NCI-H1436 (cell line): ENCODE measurements at regions not wholly inside any gene's neighbourhood (a gene's known extent, or its start where the extent isn't known, plus 50 kb on each side); places are given as distances from the start of the nearest gene placed in this dataset.

Experiments
- DNase-seq: peaks from one replicate; lab custom pipeline; 2025; lab: John Stamatoyannopoulos, UW

DNA sequence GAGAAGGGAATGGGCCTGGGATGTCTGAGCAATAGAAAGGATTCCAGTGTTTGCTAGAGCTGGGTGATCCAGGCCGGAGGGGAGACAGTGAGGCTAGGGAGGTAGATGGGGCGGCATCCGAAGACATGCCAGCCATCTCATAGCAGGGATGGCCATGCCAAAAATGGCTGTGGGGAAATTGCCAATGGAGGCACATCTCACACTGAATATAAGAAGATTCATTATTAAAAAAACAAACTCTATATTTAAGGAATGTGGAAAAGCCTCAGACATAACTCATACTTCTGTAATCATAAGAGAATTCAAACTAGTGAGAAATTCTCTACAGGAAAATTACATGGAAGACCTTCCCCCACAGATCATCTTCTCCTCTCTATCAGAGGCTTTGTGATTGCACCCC lies 289.2 kb downstream of the FGF9 start:
- DNase-seq: no peak

DNA sequence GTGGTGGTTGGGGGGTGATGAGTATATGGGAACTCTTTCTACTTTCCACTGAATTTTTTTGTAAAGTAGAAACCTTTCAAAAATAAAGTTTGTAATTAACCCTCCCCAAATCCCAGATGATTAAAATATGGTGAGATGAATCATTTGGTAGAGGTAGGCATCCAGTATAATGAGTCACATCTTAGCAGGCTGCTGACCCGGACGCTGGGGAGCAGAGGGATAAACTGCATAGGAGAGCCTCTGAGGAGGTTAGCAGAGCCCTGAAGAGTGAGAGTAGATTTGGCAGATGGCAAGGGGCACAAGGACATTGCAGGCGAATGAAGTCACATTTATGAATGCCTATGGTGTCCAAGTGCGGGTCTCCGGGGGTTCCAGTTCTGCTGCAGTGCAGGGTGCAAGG lies 293.8 kb downstream of the FGF9 start:
- no peak for DNase-seq

DNA sequence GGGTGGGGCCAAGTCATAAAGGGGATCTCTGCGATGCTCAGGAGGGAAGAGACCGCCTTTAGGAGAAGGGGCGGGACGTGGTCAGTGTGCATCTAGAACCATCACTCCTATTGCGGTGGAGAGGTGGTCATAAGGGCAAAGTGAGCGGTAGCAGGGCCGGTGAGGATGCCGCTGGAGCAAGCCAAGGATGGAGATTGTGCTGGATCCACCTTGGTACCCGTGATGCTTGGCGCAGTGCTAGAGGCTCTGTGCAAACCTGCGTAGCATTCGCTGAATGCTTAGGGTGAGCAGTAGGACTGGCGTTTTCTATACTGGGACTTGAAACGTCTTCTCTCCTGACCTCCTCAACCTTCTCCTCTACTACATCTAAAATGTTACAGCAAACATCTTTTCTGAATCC lies 294.2 kb downstream of the FGF9 start:
- no peak for DNase-seq

DNA sequence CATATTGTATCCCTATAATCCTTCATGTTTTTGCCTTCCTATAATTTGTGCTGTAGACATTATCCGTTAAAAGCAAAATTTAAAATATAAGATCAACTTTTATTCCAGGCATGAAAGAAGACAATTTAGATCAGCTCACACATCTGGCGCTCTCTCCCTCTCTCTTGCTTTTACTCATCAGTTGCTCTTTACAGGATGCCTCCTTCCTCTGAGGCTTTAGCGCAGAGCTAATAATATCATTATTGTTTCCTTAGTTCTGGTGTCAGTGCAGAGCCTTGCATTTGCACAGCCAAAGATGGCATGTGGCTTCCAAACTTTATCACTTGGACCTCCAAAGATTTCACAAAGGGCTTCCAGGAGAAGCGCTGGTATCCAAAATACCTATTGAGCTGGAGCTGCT lies 295.1 kb downstream of the FGF9 start:
- no peak for DNase-seq

DNA sequence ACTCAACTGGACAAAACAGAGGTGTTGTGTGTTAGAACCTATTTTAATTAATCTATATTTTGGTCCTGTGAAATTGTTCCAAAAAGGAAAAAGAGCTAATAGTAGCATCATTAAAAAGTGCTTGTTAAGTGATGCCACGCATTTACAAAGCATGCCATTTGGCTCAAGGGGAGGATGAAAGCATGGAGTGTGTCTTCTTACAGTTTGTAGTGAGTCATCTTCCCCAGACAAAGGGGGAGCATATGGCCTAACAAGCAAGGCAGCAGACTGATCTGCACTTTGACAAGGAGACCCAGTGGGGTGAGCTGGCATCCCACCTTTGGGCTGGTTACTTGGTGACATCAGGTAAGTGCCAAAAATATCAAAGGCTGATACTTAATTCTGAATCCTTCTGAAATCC lies 297.0 kb downstream of the FGF9 start:
- no peak for DNase-seq

DNA sequence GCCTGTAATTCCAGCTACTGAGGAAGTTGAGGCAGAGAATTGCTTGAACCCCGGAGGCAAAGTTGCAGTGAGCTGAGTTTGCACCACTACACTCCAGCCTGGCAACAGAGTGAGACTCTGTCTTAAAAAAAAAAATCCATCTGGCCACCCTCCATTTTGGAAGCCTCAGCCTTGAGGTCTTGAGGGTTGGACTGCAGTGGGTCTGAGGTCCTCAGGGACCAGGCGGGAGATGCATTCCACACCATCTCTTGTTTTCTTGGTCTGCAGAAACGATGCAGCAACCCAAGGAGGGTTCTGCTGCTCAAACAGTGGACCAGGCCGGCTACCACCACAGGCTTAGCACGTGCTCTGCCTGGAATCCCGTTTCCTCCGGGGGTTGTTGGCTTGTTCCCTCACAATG lies 299.3 kb downstream of the FGF9 start:
- DNase-seq: no peak

DNA sequence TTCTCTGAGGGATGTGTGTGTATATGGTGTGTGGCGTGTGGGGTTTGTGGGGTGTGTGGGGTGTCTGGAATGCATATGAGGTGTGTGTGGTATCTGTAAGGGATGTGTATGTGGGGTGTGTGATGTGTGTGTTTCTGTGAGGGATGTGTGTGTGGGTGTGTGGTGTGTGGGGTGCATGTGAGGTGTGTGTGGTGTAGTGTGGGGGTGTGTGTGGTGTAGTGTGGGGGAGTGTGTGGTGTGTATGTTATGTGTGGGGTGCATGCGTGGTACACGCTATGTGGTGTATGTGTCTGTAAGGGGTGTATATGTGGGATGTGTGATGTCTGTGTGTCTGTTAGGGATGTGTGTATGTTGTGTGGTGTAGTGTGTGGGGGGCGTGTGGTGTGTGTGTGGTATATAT lies 300.0 kb downstream of the FGF9 start:
- no peak for DNase-seq

DNA sequence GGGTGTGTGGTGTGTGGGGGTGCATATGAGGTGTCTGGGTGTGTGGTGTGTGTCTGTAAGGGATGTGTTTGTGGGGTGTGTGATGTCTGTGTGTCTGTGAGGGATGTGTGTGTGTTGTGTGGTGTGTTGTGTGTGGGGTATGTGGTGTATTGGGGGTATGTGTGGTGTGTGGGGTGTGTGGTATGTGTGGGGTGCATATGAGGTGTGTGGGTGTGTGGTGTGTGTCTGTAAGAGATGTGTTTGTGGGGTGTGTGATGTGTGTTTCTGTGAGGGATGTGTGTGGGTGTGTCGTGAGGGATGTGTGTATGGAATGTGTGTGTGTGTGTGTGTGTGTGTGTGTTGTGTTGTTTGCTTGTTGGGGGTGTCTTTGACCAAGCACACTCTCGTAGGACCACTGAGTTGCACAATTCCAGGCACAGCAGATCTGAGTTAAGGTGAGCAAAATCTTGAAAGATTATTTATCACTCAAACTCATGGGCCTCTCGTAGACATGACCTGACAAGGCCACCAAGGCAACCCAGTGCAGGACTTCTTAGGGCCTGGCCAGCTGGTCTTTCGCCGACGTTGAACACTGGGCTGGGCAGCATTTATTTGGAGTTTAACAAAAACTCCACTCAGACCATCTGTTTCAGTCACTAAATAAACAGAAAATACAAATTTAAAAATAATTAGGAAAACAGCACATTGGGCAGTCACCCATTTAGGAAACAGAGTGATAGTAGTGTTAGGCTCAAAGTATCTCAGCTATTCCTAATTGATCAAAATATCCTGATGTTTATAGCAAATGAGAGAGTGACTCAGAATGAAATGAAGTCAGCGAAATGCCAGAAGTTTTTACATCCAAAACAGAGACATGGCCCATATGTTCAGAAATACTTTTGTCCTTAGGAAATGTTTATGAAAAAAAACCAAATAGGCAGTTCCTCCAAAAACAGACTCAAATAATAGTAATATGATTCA lies 301.1 kb downstream of the FGF9 start:
- no peak for DNase-seq

DNA sequence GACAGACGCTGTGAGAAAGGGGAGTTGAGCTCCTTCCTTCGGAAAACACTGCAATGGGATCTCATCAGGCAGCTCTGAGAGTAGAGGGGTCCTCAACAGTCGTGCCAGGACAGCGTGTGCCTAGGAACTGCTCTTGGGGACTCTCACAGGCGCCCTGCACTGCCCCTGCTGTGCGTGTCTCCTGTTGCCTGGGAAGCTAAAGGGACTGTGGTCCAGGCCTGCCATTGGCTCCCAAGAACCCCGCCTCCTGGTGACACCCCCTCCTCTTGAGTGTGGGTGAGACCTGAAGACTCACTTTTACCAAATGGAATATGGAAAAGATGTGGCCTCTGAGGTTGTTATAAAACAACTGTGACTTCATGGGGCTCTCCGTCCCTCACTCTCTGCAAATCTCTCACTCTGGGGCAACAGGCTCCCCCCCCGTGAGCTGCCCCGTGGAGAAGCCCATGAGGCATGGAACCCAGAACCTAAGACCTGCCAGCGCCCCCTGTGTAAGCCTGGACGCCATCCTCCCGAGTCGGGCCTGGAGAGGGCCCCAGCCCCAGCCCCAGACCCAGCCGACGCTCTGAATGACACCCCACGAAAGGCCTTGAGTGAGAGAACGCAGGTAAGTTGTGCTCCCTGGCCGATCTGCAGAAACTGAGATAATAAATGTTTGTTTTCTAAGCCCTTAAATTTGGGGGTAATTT lies 302.7 kb downstream of the FGF9 start:
- DNase-seq: no peak

DNA sequence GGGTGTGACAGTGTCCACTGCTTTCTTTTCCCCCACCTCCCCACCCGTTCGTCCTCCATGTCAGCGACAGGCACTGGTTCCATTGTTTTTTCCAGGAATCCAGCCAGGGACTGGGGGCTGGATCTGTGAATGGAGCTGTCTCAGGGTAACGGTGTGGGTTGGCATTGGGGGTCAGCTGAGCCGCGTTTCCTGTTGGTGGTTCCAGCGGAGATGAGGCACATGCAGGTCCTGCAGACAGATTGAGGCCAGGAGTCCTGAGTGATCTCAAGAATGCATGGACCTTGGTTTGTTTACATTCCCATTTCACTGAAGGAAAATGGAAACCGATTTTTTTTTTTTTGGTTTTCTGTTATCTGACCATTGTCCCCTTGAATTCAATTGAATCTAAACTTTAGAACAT lies 303.9 kb downstream of the FGF9 start:
- no peak for DNase-seq

DNA sequence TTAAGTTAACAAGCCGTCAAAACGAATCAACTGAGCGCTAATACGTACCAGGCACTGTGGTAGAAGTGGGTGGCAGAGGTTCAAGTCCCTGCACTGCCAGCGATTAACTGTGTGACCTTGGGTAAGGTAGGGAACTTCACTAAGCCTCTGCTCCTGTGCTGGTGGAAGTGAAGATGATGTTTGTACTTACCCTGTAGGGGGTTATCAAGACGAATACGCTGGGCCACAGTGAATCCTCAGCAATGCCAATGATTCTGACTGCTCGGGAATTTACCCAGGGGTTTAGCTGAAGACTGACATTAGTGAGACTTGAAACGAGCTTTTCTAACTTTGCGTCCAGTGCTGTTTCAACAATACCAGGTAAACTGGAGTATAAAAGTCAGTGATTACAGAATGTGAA lies 305.3 kb downstream of the FGF9 start:
- no peak for DNase-seq

DNA sequence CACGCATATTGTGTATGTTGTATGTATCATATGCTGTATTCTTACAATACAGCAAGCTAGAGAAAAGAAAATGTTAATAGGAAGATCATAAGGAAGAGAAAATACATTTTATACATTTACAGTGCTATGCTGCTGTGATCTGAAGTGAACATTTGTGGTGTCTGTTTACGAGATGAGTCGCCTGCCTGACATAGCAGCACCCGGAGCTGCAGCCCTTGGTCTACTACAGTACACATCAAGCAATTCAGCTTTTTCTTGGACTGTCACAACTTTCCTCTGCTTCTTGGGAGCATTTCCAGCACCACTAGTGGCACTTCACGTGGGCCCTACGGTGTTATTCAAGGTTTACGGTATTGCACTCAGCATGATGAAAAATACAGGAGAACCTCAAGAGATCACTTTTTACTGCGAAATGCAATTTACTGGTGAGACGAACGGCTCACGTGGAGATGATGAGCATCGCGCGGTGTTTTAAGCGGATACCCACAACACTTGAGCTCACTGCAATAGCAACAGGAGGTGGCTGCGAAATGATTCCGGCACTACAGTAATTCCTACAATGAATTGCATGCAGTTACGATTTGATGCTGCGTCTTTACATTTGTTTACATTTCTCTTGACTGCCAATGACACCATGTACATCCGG lies 308.4 kb downstream of the FGF9 start:
- DNase-seq: no peak

DNA sequence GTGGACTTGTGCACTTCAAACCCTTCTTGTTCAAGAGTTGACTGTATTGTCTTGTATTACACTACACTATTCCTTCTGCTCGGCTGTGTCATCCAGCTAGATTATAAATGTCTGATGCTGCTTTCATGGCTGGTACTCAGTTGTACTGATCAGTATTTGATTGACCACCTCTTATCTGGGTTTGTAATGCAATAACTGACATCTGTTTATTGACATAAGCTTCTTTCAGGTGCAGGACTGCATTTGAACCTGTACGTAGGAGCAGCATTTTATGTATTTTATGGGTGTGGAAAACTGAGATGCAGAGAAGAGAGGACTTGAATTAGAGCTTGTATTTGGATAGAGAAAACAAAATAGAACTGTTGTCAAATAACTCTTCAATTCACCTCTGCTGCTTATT lies 309.2 kb downstream of the FGF9 start:
- no peak for DNase-seq

DNA sequence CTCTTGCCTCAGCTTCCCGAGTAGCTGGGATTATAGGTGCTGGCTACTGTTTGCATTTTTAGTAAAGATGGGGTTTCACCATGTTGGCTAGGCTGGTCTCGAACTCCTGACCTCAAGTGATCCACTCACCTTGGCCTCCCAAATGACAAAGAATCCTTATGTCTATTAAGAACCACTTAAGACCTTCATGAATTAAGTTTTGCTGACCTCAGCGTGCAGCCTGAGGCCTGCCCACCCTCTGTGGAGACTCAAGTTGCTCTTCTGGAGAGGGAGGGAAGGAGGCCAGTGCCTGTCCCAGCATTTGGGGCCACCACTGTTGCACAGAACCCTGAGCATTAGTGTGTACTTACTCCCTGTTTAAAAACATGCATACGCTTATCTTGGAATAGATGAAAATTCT lies 313.3 kb downstream of the FGF9 start:
- no peak for DNase-seq

DNA sequence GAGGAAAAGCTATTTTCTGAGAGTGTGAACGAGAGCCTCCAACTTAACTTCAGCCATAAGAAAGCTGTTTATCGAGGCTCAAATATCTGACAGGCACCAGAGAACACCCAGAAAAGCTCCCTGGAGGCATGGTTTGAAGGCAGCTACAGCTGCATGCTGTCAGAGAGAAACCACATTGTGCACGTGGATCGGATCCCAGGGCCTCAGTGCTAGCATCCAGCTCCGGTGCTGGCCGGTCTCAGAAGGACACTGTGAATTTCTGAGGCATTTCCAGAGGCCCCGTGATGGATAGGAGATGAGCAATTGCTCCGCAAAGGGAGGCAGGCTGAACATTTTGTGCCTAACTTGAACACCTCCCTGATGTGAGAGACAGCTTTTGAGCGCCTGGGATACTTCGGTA lies 315.7 kb downstream of the FGF9 start:
- no peak for DNase-seq

DNA sequence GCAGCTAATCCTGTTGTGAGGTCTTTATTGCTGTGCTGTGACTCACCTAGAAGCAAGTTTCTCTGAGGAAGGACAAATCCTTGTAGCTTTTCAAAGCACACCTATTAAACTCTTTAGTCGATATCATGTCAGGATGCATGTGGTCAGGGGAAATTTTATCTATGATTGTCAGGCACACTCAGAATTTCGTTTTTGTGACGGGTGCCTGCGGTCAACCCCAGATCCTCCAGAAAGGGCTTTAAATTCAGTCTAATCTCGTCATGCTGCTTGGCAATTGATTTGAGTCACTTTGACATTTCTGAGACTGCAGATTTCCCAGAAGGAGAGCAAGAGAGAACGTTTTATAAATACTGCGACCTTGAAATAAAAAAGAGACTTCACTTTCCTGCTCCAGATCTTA lies 316.9 kb downstream of the FGF9 start:
- DNase-seq: no peak

DNA sequence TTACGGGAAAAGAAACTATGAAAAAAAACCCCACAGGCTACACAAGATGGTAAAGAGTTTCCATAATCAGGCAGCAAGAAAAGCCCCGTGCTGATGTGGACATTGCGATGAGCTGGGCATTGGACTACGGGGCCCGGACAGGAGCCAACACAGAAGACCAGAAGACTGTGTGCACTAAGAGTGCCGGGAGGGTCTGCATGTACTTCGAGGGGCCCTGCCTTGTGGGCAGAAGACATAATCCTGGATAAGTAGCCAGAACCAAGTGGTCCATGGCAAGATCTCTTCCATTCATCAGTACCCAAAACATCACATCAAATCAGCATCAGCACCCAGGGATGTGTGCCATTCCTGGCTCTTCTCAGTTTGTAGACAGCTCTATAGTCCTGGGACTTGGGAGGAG lies 317.8 kb downstream of the FGF9 start:
- DNase-seq: no peak

DNA sequence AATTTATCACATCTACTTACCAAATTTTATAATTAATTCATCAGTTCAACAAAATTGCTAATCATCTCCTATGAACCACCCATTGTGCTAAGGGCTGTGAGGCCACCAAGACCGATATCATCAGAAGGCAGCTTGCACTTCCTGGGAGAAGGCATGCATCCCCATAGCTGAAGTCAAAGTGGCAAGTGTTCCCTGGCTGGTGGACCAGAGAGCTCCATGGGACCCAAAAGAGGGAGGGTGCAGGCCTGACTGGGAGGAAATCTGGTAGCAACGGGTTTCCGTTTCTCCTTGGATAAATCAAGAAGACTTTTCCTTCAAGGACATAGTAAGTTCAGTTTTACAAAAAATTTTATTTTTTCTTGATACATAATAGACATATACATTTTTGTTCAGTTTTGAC lies 325.2 kb downstream of the FGF9 start:
- DNase-seq: no peak

DNA sequence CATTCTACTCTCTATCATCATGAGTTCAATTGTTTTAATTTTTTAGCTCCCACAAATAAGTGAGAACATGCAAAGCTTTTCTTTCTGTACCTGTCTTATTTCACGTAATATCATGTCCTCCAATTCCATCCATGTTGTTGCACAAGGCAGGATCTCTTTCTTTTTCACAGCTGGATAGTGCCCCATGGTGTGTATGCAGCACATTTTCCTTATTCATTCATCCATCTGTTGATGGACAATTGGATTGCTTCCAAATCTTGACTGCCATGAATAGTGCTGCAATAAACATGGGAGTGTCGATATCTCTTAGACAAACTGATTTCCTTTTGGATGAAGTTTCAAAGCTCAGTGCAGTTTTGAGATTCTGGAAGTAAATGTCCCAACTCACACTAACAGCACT lies 326.9 kb downstream of the FGF9 start:
- DNase-seq: no peak

DNA sequence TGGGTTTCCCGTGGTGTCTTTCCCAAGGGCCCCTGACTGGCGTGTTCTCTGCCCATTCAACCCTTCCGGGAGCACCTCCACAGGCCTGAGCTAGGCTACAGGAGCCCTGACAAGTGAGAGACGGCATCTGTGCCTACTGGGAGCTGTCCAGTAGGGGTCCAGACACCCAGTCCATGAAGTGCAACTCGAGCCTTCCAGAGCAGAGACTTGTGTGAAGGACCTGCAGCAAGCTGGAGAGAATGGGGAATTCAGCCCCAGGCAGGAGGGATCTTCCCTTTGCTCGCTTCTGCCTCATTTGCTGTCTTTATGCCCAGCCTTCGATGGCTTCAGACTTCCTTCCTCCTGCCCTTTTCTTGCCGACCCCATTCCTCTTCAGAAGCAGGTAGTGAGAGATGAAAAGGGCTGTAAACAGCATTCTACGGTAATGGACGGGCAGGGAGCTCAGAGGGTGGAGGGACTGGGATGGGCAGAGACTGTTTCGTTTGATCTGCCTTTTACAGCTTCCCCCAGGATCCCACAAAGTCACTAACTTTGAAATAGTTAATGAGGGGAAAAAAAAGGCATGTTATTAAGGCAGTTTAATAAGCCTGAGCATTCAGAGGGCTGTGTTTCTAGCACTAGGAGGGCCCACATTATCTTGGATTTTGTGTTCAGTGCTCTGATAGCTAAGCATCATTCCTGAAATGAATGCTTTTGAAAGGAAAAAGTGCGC lies 327.6 kb downstream of the FGF9 start:
- no peak for DNase-seq

DNA sequence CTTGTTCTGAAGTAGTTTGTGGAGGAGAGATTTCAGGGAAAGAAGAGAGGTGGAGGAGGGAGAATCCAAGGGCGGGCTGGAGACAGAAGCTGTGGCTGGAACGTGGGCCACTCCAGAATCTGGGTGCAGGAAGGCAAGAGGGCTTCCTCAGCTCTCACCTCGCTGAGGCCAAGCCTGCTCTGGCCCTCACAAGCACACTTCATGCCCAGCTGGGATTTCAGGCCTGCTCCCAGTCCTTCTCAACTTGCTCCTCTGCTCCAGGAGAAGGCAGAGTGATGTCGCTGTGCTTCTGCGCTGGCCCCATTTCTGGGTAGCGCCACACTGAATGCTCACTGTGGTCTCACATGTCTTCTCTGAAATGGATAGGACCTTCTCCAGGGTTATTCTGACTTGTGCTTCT lies 328.8 kb downstream of the FGF9 start:
- no peak for DNase-seq

DNA sequence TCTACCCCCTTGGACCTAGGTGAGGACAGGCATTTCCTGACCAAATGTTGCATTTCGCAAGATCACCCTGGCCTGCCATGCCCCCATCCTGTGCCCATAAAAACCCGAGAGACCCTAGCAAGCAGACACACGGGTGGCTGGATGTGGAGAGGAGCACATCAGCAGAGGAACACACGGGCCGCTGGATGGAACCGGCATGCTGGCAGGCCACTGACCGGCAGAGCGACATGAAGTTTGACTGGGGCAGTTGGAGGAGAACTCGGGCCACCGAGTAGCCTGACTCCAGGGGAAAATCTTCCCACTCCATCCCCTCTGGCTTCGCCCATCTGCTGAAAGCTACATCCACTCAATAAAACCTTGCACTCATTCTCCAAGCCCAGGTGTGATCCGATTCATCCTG lies 329.3 kb downstream of the FGF9 start:
- no peak for DNase-seq
